HG03135 (cell line): ENCODE measurements at regions not wholly inside any gene's neighbourhood (a gene's known extent, or its start where the extent isn't known, plus 50 kb on each side); places are given as distances from the start of the nearest gene placed in this dataset.

ENCODE experiments used
- ATAC-seq: cut with Tn5 transposase; IDR thresholded peaks from one replicate; pipeline ENCODE4 v1.9.1; 2021; ENCODE audit warnings: mild to moderate bottlenecking, moderate library complexity; ENCODE audit not compliant: unreplicated experiment

GRCh38 chr4:180792541-180792940 is 1450.7 kb upstream of the TENM3 start:
- no peak for ATAC-seq

- no peak for ATAC-seq
Measured at GRCh38 chr4:180794333-180794732, 1448.9 kb upstream of the TENM3 start.

GRCh38 chr4:180798036-180798577 is 1445.1 kb upstream of the TENM3 start:
- ATAC-seq = no peak

GRCh38 chr4:180799798-180800197 is 1443.4 kb upstream of the TENM3 start:
- ATAC-seq = no peak

- no peak for ATAC-seq
Measured at GRCh38 chr4:180805101-180805500, 1438.1 kb upstream of the TENM3 start.

GRCh38 chr4:180808862-180809261 is 1434.3 kb upstream of the TENM3 start:
- ATAC-seq = no peak

GRCh38 chr4:180809439-180809838 is 1433.8 kb upstream of the TENM3 start:
- ATAC-seq = no peak

GRCh38 chr4:180810581-180810980 is 1432.6 kb upstream of the TENM3 start:
- no peak for ATAC-seq

GRCh38 chr4:180811556-180811955 is 1431.6 kb upstream of the TENM3 start:
- ATAC-seq = no peak

- no peak for ATAC-seq
Measured at GRCh38 chr4:180812783-180813182, 1430.4 kb upstream of the TENM3 start.

GRCh38 chr4:180814875-180815417 is 1428.3 kb upstream of the TENM3 start:
- no peak for ATAC-seq

- ATAC-seq = no peak
Measured at GRCh38 chr4:180817529-180817928, 1425.7 kb upstream of the TENM3 start.

GRCh38 chr4:180823108-180823507 is 1420.1 kb upstream of the TENM3 start:
- no peak for ATAC-seq

GRCh38 chr4:180827232-180828009 is 1415.8 kb upstream of the TENM3 start:
- ATAC-seq = no peak

GRCh38 chr4:180828455-180829018 is 1414.7 kb upstream of the TENM3 start:
- ATAC-seq = no peak

GRCh38 chr4:180832073-180832472 is 1411.1 kb upstream of the TENM3 start:
- ATAC-seq = no peak

GRCh38 chr4:180840142-180840541 is 1403.1 kb upstream of the TENM3 start:
- no peak for ATAC-seq

GRCh38 chr4:180850318-180850940 is 1392.8 kb upstream of the TENM3 start:
- no peak for ATAC-seq

GRCh38 chr4:180852738-180853137 is 1390.5 kb upstream of the TENM3 start:
- ATAC-seq = no peak

- no peak for ATAC-seq
Measured at GRCh38 chr4:180855184-180855583, 1388.0 kb upstream of the TENM3 start.

GRCh38 chr4:180860089-180860720 is 1383.0 kb upstream of the TENM3 start:
- no peak for ATAC-seq
